CD8-positive, alpha-beta memory T cell (primary cell): ENCODE measurements at regions not wholly inside any gene's neighbourhood (a gene's known extent, or its start where the extent isn't known, plus 50 kb on each side); places are given as distances from the start of the nearest gene placed in this dataset.
A peak's percentile ranks its signal among the peaks of the same experiment; 100 is the strongest.

Experiments used
- CTCF ChIA-PET: fragments of 350-600 bp; sonication (Branson Sonifier 250); formaldehyde crosslinking; loops from one replicate; lab custom pipeline; 2021; ENCODE audit warnings: antibody characterized with exemption; lab: Charles Lee
- POLR2A ChIA-PET: fragments of 350-600 bp; sonication (Branson Sonifier 250); formaldehyde crosslinking; loops from one replicate; lab custom pipeline; 2021; ENCODE audit warnings: antibody characterized with exemption; lab: Charles Lee
- DNase-seq, 5 donors: peaks; one replicate each; pipeline versions ENCODE4 v3.0.0 to v3.0.0-alpha.2; 2020 to 2022; ENCODE audit warnings: mixed read lengths in 1 of 5
- H3K27ac ChIP-seq: one replicate; pipeline ENCODE4 v1.7.0; 2013; ENCODE audit warnings: low read depth, mild to moderate bottlenecking, low read length, moderate library complexity
- H3K27me3 ChIP-seq: 2 replicates; pipeline ENCODE4 v1.7.0; 2013; ENCODE audit warnings: low read length, mild to moderate bottlenecking; ENCODE audit not compliant: insufficient read depth, poor library complexity, severe bottlenecking
- H3K36me3 ChIP-seq: 2 replicates; pipeline ENCODE4 v1.7.0; 2013; ENCODE audit warnings: mild to moderate bottlenecking, low read length, moderate library complexity; ENCODE audit not compliant: insufficient read depth
- H3K4me1 ChIP-seq: 2 replicates; pipeline ENCODE4 v1.7.0; 2013; ENCODE audit warnings: mild to moderate bottlenecking, low read length, moderate library complexity; ENCODE audit not compliant: insufficient read depth
- H3K4me3 ChIP-seq: 2 replicates; pipeline ENCODE4 v1.7.0; 2013; ENCODE audit warnings: mild to moderate bottlenecking, low read length
- H3K9me3 ChIP-seq: 2 replicates; pipeline ENCODE4 v1.7.0; 2013; ENCODE audit warnings: mild to moderate bottlenecking, low read length
- H3K27ac Mint-ChIP-seq, 8 donors: one replicate each; pipeline ENCODE4 v1.8.0; 2020 to 2021; ENCODE audit warnings: mixed read lengths in 8 of 8, mild to moderate bottlenecking in 6 of 8, inconsistent platforms in 3 of 8, moderate library complexity in 3 of 8
- H3K27me3 Mint-ChIP-seq, 2 donors: one replicate each; pipeline ENCODE4 v1.8.0; 2020 to 2021; ENCODE audit warnings: mixed read lengths in 2 of 2, mild to moderate bottlenecking in 1 of 2, moderate library complexity in 1 of 2
- H3K36me3 Mint-ChIP-seq, 3 donors: one replicate each; pipeline ENCODE4 v1.8.0; 2020 to 2021; ENCODE audit warnings: mixed read lengths in 3 of 3, inconsistent platforms in 1 of 3, mild to moderate bottlenecking in 1 of 3
- H3K4me1 Mint-ChIP-seq, 3 donors: one replicate each; pipeline ENCODE4 v1.8.0; 2020 to 2021; ENCODE audit warnings: mixed read lengths in 3 of 3, inconsistent platforms in 1 of 3, mild to moderate bottlenecking in 1 of 3
- H3K4me3 Mint-ChIP-seq, 7 donors: one replicate each; pipeline ENCODE4 v1.8.0; 2020 to 2021; ENCODE audit warnings: mixed read lengths in 7 of 7, mild to moderate bottlenecking in 6 of 7, moderate library complexity in 4 of 7, inconsistent platforms in 2 of 7
- H3K9me3 Mint-ChIP-seq, 5 donors: one replicate each; pipeline ENCODE4 v1.8.0; 2020 to 2022; ENCODE audit warnings: mixed read lengths in 5 of 5, mild to moderate bottlenecking in 3 of 5, moderate library complexity in 2 of 5, inconsistent platforms in 1 of 5

DNA sequence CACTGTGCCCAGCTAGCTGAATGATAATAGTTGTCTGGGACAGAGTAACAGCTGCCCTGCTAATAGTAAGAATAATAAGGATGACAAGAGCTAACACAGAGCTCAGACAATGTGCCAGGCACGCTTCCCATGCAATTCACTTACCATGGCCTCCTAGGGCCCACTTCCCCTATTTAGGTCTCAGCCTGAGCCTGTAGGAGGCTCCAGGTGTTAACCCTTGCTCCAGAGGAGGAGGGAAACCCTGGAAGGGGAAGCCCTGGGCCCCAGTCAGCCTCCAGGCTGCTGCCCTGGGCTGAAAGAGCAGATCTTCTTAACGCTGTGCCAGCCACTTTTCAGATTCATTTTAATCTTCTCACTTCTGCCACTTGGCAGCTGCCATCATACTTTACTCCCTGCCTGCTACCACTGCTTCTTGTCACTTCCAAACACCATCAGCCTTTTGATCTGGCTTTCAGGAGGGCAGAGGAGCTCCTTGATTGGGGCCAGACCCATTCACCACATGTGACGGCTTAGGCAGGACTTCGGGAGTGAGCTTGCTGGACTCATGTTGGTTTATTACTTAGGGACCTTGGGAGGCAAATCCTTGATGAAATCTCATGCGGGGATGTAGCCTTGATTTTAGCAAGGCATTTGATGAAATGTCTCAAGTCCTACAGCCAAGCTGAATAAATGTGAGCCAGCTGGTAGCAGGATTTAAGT is 66.7 kb upstream of the PARP1 start:
- POLR2A ChIA-PET, result no interaction called here
- no peak overlapping the region for H3K4me3 ChIP-seq
- no peaks in the 10 kb centered on the region for H3K36me3 ChIP-seq
- Mint-ChIP-seq H3K27ac (peak overlapping the region in 1 of 8 donors; percentile 12), H3K9me3 (no peaks in the 10 kb centered on the region), H3K36me3 (peaks cover 0 to 7% (median 0%) of the 10 kb centered on the region in 3 donors), H3K27me3 (peaks cover 8 to 17% of the 10 kb centered on the region in 2 donors), H3K4me3 (no peak overlapping the region), H3K4me1 (peaks cover 0 to 5% (median 3%) of the 10 kb centered on the region in 3 donors)
- CTCF ChIA-PET, result no interaction called here
- H3K27ac ChIP-seq, result no peak overlapping the region
- H3K4me1 ChIP-seq, result no peaks in the 10 kb centered on the region
- no peak for DNase-seq
- H3K27me3 ChIP-seq, result no peaks in the 10 kb centered on the region
- no peaks in the 10 kb centered on the region for H3K9me3 ChIP-seq

DNA sequence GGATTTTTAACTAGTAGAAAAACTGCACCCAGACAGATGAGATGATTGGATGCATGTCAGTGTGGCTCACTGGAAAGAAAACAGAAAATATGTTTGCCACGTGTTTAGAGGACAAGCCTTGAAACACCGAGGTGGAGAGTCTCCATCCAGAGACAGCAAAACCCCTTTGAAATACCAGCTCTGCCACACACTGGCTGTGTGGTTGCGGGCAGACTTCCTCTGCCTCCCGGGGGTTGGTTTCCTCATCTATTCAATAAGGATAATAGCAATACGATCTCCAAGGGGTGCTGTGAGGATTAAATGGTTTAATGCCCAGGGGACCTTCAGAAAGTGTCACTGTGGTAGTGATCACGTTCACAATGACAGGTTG is 67.2 kb upstream of the PARP1 start:
- H3K36me3 ChIP-seq, result no peaks in the 10 kb centered on the region
- no peaks in the 10 kb centered on the region for H3K27me3 ChIP-seq
- Mint-ChIP-seq H3K27me3 (peaks cover 8 to 17% of the 10 kb centered on the region in 2 donors), H3K9me3 (no peaks in the 10 kb centered on the region), H3K4me1 (peaks cover 0 to 5% (median 3%) of the 10 kb centered on the region in 3 donors), H3K4me3 (no peak overlapping the region), H3K36me3 (peaks cover 0 to 7% (median 0%) of the 10 kb centered on the region in 3 donors), H3K27ac (peak overlapping the region in 1 of 8 donors; percentile 4)
- H3K9me3 ChIP-seq, result no peaks in the 10 kb centered on the region
- ChIA-PET POLR2A (no interaction called here), CTCF (no interaction called here)
- no peaks in the 10 kb centered on the region for H3K4me1 ChIP-seq
- no peak overlapping the region for H3K4me3 ChIP-seq
- no peak for DNase-seq
- H3K27ac ChIP-seq, result no peak overlapping the region

DNA sequence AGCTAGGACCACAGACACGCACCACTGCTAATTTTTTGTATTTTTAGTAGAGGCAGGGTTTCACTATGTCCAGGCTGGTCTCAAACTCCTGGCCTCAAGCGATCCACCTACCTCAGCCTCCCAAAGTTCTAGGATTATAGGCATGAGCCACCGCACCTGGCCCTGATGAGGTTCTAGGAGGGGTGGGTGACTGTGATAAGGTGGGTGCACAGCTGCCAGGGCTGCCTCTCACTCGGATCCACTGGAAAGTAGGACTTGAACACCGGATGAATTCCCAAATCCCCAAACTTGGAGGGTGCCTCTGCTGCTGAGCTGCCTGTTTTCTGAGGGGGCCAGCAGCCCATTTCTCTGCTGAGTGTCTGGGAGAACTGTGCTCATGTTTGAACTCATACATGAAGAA is 68.2 kb upstream of the PARP1 start:
- Histone ChIP-seq H3K9me3 (no peaks in the 10 kb centered on the region), H3K27me3 (no peaks in the 10 kb centered on the region), H3K36me3 (no peaks in the 10 kb centered on the region), H3K27ac (no peak overlapping the region), H3K4me1 (no peaks in the 10 kb centered on the region), H3K4me3 (no peak overlapping the region)
- CTCF ChIA-PET, result no interaction called here
- H3K4me3 Mint-ChIP-seq, result no peak overlapping the region
- peaks cover 0 to 5% (median 3%) of the 10 kb centered on the region in 3 donors for H3K4me1 Mint-ChIP-seq
- no peaks in the 10 kb centered on the region for H3K36me3 Mint-ChIP-seq
- no peak for DNase-seq
- H3K27me3 Mint-ChIP-seq, result peaks cover 4 to 13% of the 10 kb centered on the region in 2 donors
- POLR2A ChIA-PET, result no interaction called here
- no peaks in the 10 kb centered on the region for H3K9me3 Mint-ChIP-seq
- H3K27ac Mint-ChIP-seq, result no peak overlapping the region

DNA sequence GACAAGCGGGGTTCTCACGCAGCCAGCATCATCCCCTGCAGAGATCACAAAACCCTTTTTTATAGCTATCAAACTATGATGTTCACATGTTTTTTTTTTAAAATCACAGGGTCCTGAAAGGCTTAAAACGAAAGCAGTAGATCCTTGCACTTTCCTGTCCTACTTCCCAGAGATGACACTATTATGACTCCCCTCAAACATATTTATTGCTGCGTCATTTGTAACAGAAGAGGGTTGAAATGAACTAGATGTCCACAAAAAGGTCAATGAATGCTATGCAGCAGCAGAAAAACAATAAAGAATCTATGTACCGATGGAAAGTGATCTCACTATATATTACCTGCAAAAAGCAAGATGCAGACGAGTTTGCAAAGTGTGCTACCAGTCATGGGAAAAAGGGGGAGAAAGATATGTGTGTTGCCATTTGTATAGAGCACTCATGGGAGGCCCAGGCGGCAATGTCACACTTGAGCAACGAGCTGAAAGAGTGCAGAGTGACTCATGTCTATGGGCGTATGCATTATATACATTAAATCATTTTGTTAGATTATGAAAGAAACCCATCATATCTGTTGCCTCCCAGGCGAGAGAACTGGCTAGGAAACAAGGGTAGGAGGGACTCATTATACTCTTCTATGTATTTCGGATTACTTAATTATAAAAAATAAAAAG is 68.9 kb upstream of the PARP1 start:
- CTCF ChIA-PET, result no interaction called here
- no peaks in the 10 kb centered on the region for H3K9me3 ChIP-seq
- peak overlapping the region in 1 of 8 donors; percentile 16 for H3K27ac Mint-ChIP-seq

DNA sequence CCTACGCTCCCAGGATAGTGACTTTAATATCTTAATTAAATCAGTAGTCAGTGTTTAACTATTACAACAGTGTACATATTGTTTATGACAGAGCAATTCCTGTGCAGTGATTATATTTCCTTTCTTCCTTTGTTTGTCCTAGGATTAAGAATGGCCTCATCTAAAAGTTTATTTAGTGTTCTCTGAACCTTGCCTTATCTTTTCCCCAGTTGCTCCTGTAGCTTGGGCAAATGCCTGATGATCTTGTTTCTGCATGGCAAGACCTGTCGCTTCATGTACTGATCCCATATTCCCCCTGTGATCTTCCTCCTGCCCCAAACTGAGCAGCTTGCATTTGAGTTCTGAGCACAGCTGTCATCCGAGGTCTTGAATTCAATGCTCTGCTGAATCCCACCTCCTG is 69.1 kb upstream of the STUM start:
- Mint-ChIP-seq H3K9me3 (no peaks in the 10 kb centered on the region), H3K27ac (no peak overlapping the region), H3K4me1 (peaks cover 0 to 5% (median 3%) of the 10 kb centered on the region in 3 donors), H3K27me3 (peaks cover 20 to 30% of the 10 kb centered on the region in 2 donors), H3K4me3 (no peak overlapping the region), H3K36me3 (no peaks in the 10 kb centered on the region)
- H3K9me3 ChIP-seq, result no peaks in the 10 kb centered on the region
- peaks cover 6% of the 10 kb centered on the region for H3K27me3 ChIP-seq
- ChIA-PET CTCF (no interaction called here), POLR2A (no interaction called here)
- no peaks in the 10 kb centered on the region for H3K4me1 ChIP-seq
- H3K27ac ChIP-seq, result no peak overlapping the region
- H3K4me3 ChIP-seq, result no peak overlapping the region
- no peaks in the 10 kb centered on the region for H3K36me3 ChIP-seq
- no peak for DNase-seq

More for the DNA sequence above, 68.9 kb upstream of the PARP1 start:
- POLR2A ChIA-PET, result no interaction called here
- Mint-ChIP-seq H3K9me3 (no peaks in the 10 kb centered on the region), H3K4me3 (no peak overlapping the region), H3K36me3 (no peaks in the 10 kb centered on the region), H3K4me1 (peaks cover 0 to 5% (median 3%) of the 10 kb centered on the region in 3 donors), H3K27me3 (peaks cover 4 to 13% of the 10 kb centered on the region in 2 donors)
- Histone ChIP-seq H3K27ac (no peak overlapping the region), H3K27me3 (no peaks in the 10 kb centered on the region), H3K4me3 (no peak overlapping the region), H3K36me3 (no peaks in the 10 kb centered on the region), H3K4me1 (no peaks in the 10 kb centered on the region)
- DNase-seq, result no peak

DNA sequence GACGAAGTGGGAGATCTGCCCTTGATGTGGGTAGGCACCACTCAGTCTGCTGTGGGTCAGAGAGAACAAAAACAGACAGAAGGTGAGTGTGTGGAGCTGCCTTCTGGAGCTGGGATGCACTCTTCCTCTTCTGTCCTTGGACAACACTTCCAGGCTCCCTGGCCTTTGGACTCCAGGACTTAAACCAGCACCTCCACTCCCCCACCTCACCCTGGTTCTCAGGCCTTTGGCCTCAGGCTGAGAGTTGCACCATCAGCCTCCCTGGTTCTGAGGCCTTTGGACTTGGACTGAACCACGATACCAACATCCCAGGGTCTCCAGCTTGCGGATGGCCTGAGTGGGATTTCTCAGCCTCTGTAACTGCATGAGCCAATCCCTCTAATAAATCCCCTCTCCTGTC is 68.1 kb upstream of the STUM start:
- H3K27me3 ChIP-seq, result peaks cover 6% of the 10 kb centered on the region
- no peaks in the 10 kb centered on the region for H3K36me3 ChIP-seq
- Mint-ChIP-seq H3K27ac (no peak overlapping the region), H3K4me3 (no peak overlapping the region), H3K36me3 (no peaks in the 10 kb centered on the region), H3K9me3 (no peaks in the 10 kb centered on the region), H3K27me3 (peaks cover 25 to 32% of the 10 kb centered on the region in 2 donors), H3K4me1 (peaks cover 0 to 2% (median 0%) of the 10 kb centered on the region in 3 donors)
- CTCF ChIA-PET, result no interaction called here
- no peak overlapping the region for H3K27ac ChIP-seq
- no peaks in the 10 kb centered on the region for H3K4me1 ChIP-seq
- no peak overlapping the region for H3K4me3 ChIP-seq
- H3K9me3 ChIP-seq, result no peaks in the 10 kb centered on the region
- POLR2A ChIA-PET, result interaction anchor here (0.6 kb wide), 1 partner anchor 458 kb away, joined by 10 read pairs; no protein-coding TSS in a partner anchor
- DNase-seq, result no peak

DNA sequence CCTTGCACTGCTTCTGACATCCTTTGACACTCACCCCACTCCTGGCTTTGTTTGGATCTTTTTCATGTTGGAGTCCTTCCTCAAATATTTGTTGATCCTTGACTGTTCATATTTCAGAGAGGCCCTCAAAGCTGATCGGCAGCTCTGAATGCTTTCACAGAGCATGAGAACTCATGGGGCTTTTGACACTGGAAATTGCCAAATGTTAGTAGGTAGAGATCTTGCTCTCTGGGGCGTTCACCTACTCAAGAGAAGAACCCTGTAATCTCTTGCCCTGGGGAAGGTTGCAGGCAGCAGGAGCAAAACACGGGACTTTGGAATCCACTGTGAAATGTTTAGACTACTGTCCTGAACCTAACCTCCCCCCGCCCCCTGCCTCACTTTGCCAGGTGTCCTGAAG is 67.4 kb upstream of the STUM start:
- no peak overlapping the region for H3K27ac Mint-ChIP-seq
- no peaks in the 10 kb centered on the region for H3K36me3 ChIP-seq
- no peak overlapping the region for H3K27ac ChIP-seq
- DNase-seq, result no peak
- H3K9me3 ChIP-seq, result no peaks in the 10 kb centered on the region
- no peaks in the 10 kb centered on the region for H3K9me3 Mint-ChIP-seq
- H3K36me3 Mint-ChIP-seq, result no peaks in the 10 kb centered on the region
- CTCF ChIA-PET, result no interaction called here
- peaks cover 5% of the 10 kb centered on the region for H3K4me1 ChIP-seq
- peaks cover 2 to 7% (median 5%) of the 10 kb centered on the region in 3 donors for H3K4me1 Mint-ChIP-seq
- H3K4me3 Mint-ChIP-seq, result no peak overlapping the region
- H3K27me3 ChIP-seq, result peaks cover 6% of the 10 kb centered on the region
- H3K27me3 Mint-ChIP-seq, result peaks cover 25 to 38% of the 10 kb centered on the region in 2 donors
- POLR2A ChIA-PET, result interaction anchor here (0.6 kb wide), 1 partner anchor 458 kb away, joined by 10 read pairs; no protein-coding TSS in a partner anchor
- no peak overlapping the region for H3K4me3 ChIP-seq

DNA sequence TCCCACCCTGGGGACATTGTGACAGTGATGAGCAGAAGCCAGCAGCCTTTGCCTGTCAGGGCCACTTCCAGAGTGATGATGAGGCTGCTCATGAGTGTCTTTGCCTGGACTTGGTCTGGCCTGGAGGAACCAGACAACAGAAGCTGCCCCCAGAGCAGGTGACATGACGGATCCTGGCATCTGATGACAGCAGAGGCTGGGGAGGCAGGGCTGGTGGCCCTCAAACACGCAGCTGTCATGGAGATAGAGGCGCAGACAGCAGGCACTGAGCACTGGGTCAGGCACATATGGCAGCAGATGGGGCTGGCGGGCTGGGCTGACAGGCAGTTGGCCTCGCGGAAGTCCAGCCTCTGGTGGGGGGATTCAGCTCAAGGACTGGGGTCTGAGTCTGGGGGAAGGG is 66.4 kb upstream of the STUM start:
- H3K27ac Mint-ChIP-seq, result no peak overlapping the region
- H3K27ac ChIP-seq, result no peak overlapping the region
- H3K4me3 Mint-ChIP-seq, result no peak overlapping the region
- H3K9me3 ChIP-seq, result no peaks in the 10 kb centered on the region
- ChIA-PET POLR2A (no interaction called here), CTCF (interaction anchor here (1.2 kb wide), 1 partner anchor 9 kb away, joined by 3 read pairs; no protein-coding TSS in a partner anchor)
- peaks cover 23 to 47% of the 10 kb centered on the region in 2 donors for H3K27me3 Mint-ChIP-seq
- no peak overlapping the region for H3K4me3 ChIP-seq
- peaks cover 6% of the 10 kb centered on the region for H3K27me3 ChIP-seq
- no peaks in the 10 kb centered on the region for H3K9me3 Mint-ChIP-seq
- peaks cover 10% of the 10 kb centered on the region for H3K4me1 ChIP-seq
- H3K4me1 Mint-ChIP-seq, result peaks cover 8 to 17% (median 13%) of the 10 kb centered on the region in 3 donors
- DNase-seq, result no peak
- H3K36me3 ChIP-seq, result no peaks in the 10 kb centered on the region
- no peaks in the 10 kb centered on the region for H3K36me3 Mint-ChIP-seq
